Kidney tubule cell (primary cell): ENCODE measurements at regions not wholly inside any gene's neighbourhood (a gene's known extent, or its start where the extent isn't known, plus 50 kb on each side); places are given as distances from the start of the nearest gene placed in this dataset.
"Not testable (repeated sequence)": the region's sequence is repeated elsewhere in the genome, so short reads cannot be mapped to it uniquely, and the experiment has no call there.

Experiments used
- DNase-seq: peaks from one replicate; pipeline ENCODE4 v3.0.0-alpha.2; 2018; ENCODE audit warnings: low spot score

DNA sequence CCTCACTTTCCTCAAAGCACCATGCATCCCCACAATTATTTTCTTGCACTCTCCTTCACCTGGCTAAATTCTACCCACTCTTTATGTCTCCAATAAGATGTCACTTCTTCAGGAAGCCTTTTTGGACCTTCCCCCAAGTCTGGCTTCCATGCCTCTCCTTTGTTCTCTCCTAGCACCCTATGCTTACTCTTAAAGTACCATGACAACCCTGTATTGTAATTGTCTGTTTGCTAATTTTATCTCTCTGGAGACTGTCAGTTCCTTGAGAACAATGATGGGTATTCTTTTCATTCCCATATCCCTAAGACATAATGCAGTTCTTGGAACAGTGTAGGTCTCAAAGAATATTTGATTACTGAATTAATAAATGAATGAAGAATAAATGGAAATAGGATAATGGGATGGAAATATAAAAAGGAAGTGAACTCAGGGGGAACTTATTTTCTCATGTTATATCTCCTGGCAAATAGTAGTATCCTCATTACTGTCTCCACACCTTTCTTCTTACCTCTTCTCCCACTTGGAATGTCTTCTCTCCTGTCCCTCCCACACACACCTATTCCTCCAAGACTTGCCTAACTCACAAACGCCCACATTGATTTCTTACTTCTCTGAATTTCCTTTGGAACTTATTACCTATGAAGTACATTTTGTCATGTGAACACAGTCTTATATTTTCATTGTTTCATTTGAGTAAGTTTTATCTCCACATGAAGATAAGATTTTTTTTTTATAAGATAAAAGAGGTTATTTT, 499.1 kb downstream of the NFIB start:
- no peak for DNase-seq

DNA sequence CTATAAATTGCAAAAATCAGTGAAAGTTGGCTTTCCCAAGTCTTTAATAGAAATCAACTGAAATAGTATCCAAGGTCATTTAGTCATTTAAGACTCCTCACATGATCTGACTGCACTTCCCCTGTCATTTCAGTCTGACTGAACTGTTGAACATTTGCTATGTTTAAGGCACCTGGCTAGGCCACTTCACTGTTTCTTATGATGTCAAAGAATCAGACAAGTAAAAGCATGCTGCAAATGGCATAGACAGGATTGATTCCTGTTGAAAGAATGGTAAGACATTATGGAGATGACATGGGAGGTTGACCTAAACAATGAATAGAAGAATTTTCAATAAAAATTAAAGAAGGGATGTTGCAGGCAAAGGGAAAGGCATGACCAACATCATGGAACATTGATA, 502.1 kb downstream of the NFIB start:
- DNase-seq: no peak

GRCh38 chr9:13810510-13810909, 503.4 kb downstream of the NFIB start:
- peak; percentile 64 for DNase-seq

DNA sequence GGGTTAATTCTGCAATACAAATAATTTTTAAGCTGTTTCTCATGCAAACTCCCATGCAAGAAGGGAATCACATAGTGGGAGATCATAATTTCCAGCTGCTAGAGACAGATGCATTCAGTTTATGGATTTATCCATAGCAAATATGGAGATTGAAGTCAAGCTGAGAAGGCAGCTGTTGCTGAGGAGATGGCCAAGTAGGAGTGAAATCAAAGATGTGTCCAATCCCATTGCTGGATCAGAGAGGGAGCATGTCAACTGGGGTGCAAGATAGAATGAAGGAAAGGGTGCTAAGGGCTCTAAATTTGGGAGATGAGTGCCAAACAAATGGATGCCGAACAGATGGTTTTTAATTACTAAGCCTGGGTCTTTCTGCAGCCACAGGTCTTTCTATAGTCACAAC, 504.5 kb downstream of the NFIB start:
- no peak for DNase-seq

DNA sequence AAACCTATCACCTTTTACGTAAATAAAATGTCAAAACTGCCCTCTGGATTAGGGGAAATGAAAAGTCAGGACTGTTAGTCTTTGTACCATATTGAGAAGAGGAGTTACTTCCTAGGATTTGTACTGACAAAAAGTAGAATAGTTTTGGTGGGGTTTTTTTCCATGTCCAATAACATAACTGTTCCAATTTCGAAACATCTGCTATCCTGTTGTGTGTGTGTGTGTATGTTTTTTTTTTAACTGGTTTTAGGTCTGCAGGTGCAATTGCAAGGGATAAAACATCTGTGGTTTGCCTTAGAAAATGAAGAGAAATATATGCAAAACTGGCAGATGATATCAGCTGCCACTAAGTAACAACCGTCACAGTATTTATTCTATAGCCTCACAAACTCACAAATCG, 506.8 kb downstream of the NFIB start:
- DNase-seq: no peak

DNA sequence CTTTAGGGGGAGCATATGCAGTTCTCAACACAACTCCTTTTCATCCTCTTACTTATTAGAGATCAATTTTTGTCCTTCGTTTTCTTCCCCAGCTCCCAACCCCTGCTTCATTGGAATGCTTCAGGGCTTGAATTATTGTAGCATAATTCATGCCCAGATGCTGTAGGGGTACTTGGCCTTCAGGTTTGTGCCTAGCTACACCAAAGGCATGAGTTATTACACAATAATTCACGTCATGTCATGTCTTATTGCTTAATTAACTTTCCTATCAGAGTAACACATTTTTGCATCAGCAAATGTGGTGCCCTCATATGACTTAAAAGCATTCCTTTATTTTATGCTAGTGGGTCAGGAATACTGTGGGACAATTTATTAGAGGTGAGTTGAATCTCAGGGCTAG, 507.2 kb downstream of the NFIB start:
- DNase-seq: no peak

GRCh38 chr9:13805546-13805945, 508.4 kb downstream of the NFIB start:
- DNase-seq: no peak

DNA sequence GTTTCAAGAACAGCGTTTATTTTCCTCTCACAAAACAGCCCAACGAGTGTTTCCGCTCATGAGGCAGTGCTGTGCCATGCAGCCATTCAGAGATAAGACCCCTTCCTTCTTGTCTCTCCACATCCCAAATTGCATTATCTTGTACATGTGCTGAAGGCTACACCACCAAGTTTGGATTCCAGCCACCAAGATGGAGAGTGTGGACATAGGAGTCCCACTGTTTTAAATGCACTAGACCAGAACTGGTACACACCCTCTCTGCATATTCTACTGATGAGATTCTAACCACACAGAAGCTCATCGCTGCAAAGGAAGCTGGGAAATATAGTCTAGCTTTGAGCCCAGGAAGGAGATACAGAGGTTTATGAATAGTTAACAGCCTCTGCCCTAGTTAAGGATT, 509.4 kb downstream of the NFIB start:
- peak; percentile 91 for DNase-seq

- no peak for DNase-seq
Observed at GRCh38 chr9:13800776-13801175, 513.2 kb downstream of the NFIB start.

DNA sequence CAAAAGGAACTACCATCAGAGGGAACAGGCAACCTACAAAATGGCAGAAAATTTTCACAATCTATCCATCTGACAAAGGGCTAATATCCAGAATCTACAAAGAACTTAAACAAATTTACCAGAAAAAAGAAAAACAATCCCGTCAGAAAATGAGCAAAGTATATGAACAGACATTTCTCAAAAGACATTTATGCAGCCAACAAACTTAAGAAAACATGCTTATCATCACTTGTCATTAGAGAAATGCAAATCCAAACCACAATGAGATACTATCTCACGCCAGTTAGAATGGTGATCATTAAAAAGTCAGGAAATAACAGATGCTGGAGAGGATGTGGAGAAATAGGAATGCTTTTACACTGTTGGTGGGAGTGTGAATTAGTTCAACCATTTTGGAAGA, 516.2 kb downstream of the NFIB start:
- not testable (repeated sequence) for DNase-seq

GRCh38 chr9:13791816-13792215, 512.3 kb upstream of the MPDZ start:
- no peak for DNase-seq

GRCh38 chr9:13790055-13790454, 510.6 kb upstream of the MPDZ start:
- DNase-seq: no peak

DNA sequence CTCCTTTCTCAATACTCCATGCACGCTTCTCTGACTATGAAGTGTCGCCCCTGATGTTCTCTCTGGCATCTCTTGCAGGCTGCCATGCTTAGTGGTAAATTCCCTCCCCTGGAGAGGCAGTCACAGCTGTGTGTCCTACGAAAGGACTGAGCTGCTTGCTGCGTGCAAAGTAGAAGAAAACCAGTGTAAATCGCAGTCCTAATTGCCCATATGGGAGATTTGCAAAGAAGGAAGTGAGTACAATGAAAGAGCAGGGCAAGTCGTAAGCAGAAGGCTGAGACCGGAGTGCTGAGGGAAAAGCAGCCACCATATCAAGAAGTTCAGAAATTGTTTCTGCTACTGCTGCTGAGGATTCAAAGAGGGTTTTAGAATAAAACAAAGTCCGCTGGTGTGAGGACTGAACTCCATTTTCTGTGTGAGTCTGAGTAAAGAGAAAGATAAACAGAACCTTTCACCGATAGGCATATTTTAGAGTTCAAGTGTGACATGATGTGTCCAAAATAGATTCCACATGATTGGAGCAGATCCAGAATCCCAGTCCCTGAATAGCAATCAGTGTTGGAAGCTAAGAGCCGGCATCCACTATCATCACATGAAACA, 507.8 kb upstream of the MPDZ start:
- no peak for DNase-seq

GRCh38 chr9:13786711-13787110, 507.2 kb upstream of the MPDZ start:
- DNase-seq: no peak

DNA sequence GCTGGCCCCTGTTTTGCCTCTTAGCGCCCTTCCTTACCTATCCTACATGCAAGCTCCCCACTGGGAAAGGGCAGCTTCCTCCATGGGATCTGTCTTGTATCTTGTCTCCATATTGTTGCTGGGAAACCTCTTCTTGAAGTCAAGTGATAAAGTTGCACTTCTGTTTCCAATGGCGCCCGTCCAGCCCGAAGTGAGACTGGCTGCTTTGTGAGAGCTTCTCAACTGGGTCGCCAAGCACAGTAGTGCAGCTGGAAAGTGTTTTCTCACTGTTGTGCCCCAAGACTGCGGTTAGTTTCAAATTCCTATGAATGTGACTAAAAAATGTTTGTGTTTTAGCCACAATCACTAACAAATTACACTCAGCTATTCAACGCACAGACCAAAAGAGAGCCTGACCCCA, 506.6 kb upstream of the MPDZ start:
- no peak for DNase-seq

DNA sequence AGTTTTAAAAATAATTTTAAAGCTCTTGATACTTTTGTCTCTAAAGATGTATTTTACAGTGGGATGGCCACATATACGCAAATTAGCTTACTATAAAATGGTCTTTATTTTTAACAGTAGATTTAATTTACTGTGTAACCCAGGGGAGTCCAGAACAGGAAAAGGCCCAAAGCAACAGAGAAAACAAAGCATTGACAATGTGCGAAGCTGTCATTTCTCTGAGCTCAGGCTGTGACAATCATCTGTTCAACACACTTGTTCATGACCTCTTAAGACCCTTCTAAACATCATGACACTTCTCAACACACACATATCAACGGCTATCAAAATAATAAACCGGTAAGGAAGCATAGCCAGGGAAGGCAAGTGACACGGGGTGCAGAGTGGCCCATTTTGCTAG, 499.6 kb upstream of the MPDZ start:
- DNase-seq: no peak

GRCh38 chr9:13778631-13779030, 499.1 kb upstream of the MPDZ start:
- no peak for DNase-seq

DNA sequence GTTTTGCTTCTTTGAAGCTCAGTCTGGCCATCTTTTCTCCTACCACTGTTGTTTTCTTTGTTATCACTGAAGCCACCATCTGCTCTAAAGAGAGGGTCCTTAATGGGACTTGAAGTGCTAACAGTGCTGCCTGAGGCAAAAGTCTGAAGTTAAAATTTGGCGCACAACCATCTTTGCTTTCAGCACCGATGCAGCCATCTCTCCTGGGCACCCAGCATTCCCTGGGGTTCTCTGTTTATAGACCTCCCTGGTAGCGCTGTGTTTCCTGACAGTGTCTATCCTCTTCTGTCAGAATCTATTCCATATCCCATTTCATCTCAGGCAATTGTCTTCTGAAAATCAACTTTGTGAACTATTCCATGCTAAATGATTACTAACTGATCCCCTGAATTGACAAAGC, 491.5 kb upstream of the MPDZ start:
- no peak for DNase-seq

DNA sequence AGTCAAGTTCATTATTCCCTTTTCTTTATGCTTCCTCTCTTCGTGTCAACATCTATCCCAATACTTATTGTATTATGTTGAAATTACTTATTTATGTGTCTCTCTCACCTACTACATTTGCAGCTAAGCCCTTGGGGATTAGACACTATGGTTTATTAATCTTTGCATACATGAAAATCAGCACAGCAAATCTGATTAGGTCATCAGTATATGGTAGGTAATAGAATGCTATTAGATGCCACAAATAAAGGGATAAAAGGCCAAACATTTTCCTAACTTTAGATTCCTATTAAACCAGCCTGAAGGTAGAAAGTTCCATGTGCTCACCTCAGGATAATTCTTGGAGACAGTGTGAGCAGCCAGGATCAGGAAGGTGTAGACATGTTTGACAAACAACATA, 490.1 kb upstream of the MPDZ start:
- DNase-seq: no peak

DNA sequence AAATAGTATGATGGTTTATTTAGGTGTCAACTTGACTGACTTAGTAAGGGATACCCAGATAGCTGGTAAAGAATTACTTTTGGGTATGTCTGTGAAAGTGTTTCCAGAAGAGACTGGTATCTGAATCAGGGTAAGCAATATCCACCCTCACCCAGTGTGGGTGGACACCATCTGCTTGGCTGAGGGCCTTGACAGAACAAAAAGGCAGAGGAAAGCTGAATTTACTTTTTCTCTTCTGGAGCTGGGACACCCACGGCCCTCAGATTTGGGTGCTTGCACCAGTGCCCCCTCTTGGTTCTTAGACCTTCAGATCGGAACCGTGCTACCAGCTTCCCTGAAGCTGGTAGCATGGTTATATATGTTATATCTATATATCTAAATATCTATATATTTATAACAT, 489.5 kb upstream of the MPDZ start:
- DNase-seq: no peak

GRCh38 chr9:13762209-13762608, 482.7 kb upstream of the MPDZ start:
- DNase-seq: no peak

- no peak for DNase-seq
Observed at GRCh38 chr9:13759551-13759950, 480.1 kb upstream of the MPDZ start.

DNA sequence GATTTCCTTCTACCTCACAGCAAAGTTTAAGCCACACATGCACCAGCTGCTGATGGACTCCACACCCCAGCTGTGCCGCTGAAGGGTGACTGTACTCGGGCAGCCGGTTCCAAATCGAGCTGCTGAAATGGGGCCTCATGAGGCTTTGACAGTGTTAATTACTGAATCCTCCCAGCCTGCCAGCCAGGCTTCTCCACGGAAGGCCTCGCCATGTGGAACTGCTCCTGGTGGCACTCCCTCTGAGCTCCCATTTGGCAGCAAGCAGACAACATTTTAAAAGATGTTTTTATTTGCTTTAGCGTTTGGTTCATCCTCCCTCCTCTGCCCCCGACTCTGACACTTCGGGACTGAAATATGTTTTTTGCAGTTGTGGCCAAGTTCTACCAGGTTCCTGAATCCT, 479.4 kb upstream of the MPDZ start:
- DNase-seq: no peak

DNA sequence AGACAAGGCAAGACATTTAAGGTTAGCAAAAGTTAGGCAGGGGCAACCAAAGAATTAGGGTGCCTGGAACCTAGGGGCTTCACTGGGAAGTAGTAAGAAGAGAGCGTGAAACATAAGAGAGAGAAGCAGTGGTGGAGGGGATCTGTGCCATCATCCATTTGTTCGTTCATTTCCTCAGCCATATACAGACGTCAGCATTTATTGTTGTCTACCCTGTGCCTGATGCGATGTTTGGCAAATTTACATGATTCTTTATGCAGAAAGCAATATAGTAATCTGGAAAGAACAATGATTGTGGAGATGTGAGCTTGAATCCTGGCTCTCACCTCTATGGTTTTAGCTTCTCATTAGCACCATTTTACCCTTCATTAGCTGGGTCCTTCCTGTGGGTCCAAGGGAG, 477.5 kb upstream of the MPDZ start:
- no peak for DNase-seq
